Skeletal muscle tissue (tissue), 3 donors: ENCODE measurements at regions not wholly inside any gene's neighbourhood (a gene's known extent, or its start where the extent isn't known, plus 50 kb on each side); places are given as distances from the start of the nearest gene placed in this dataset.
"Not testable (repeated sequence)": the region's sequence is repeated elsewhere in the genome, so short reads cannot be mapped to it uniquely, and the experiment has no call there.

Experiments used
- H3K27ac ChIP-seq: one replicate; pipeline ENCODE4 v1.7.0; 2013; ENCODE audit warnings: mild to moderate bottlenecking, low read depth, low read length, inconsistent platforms
- H3K27me3 ChIP-seq, 3 donors: one replicate each; pipeline ENCODE4 v1.7.0; 2013; ENCODE audit warnings: low read length in 3 of 3; ENCODE audit not compliant: control insufficient read depth in 3 of 3, insufficient read depth in 3 of 3
- H3K36me3 ChIP-seq, 3 donors: one replicate each; pipeline ENCODE4 v1.7.0; 2013; ENCODE audit warnings: low read length in 3 of 3; ENCODE audit not compliant: control insufficient read depth in 3 of 3, insufficient read depth in 3 of 3
- H3K4me1 ChIP-seq, 3 donors: one replicate each; pipeline ENCODE4 v1.7.0; 2013; ENCODE audit warnings: low read length in 3 of 3, mild to moderate bottlenecking in 3 of 3; ENCODE audit not compliant: control insufficient read depth in 3 of 3, insufficient read depth in 3 of 3
- H3K4me3 ChIP-seq, 3 donors: one replicate each; pipeline ENCODE4 v1.7.0; 2013; ENCODE audit warnings: low read length in 3 of 3
- H3K9ac ChIP-seq, 3 donors: one replicate each; pipeline ENCODE4 v1.7.0; 2013; ENCODE audit warnings: low read length in 3 of 3, mild to moderate bottlenecking in 3 of 3, moderate library complexity in 2 of 3, low read depth in 1 of 3
- H3K9me3 ChIP-seq, 3 donors: one replicate each; pipeline ENCODE4 v1.7.0; 2013; ENCODE audit warnings: low read length in 3 of 3; ENCODE audit not compliant: control insufficient read depth in 3 of 3
- donor health status: Osteomylitis.

- no peaks in the 10 kb centered on the region for H3K9me3 ChIP-seq
- H3K4me1 ChIP-seq: peaks cover 0 to 7% (median 5%) of the 10 kb centered on the region in 3 donors
- no peak overlapping the region for H3K4me3 ChIP-seq
- no peak overlapping the region for H3K9ac ChIP-seq
- H3K27me3 ChIP-seq: no peaks in the 10 kb centered on the region
- no peaks in the 10 kb centered on the region for H3K36me3 ChIP-seq
- H3K27ac ChIP-seq: no peak overlapping the region
Measured at GRCh38 chr3:107218864-107219269, 158.4 kb upstream of the CCDC54 start.

GRCh38 chr3:107220538-107220937 lies 156.7 kb upstream of the CCDC54 start:
- H3K27me3 ChIP-seq: no peaks in the 10 kb centered on the region
- peaks cover 0 to 7% (median 5%) of the 10 kb centered on the region in 3 donors for H3K4me1 ChIP-seq
- H3K27ac ChIP-seq: no peak overlapping the region
- no peaks in the 10 kb centered on the region for H3K36me3 ChIP-seq
- no peak overlapping the region for H3K9ac ChIP-seq
- H3K4me3 ChIP-seq: no peak overlapping the region
- H3K9me3 ChIP-seq: no peaks in the 10 kb centered on the region

- Histone ChIP-seq H3K27ac (no peak overlapping the region), H3K9ac (no peak overlapping the region), H3K27me3 (no peaks in the 10 kb centered on the region)
Measured at GRCh38 chr3:107221856-107222255, 155.4 kb upstream of the CCDC54 start.

GRCh38 chr3:107222907-107223306 lies 154.3 kb upstream of the CCDC54 start:
- Histone ChIP-seq H3K4me3 (no peak overlapping the region), H3K36me3 (no peaks in the 10 kb centered on the region), H3K9me3 (no peaks in the 10 kb centered on the region), H3K9ac (no peak overlapping the region), H3K4me1 (no peaks in the 10 kb centered on the region), H3K27ac (no peak overlapping the region), H3K27me3 (no peaks in the 10 kb centered on the region)

More at GRCh38 chr3:107221856-107222255, 155.4 kb upstream of the CCDC54 start:
- H3K9me3 ChIP-seq: no peaks in the 10 kb centered on the region
- no peak overlapping the region for H3K4me3 ChIP-seq
- no peaks in the 10 kb centered on the region for H3K36me3 ChIP-seq
- H3K4me1 ChIP-seq: peaks cover 0 to 4% (median 3%) of the 10 kb centered on the region in 3 donors

GRCh38 chr3:107224026-107224596 lies 153.1 kb upstream of the CCDC54 start:
- no peaks in the 10 kb centered on the region for H3K36me3 ChIP-seq
- H3K27me3 ChIP-seq: no peaks in the 10 kb centered on the region
- no peaks in the 10 kb centered on the region for H3K9me3 ChIP-seq
- H3K4me1 ChIP-seq: no peaks in the 10 kb centered on the region
- no peak overlapping the region for H3K9ac ChIP-seq
- H3K27ac ChIP-seq: no peak overlapping the region
- H3K4me3 ChIP-seq: no peak overlapping the region

DNA sequence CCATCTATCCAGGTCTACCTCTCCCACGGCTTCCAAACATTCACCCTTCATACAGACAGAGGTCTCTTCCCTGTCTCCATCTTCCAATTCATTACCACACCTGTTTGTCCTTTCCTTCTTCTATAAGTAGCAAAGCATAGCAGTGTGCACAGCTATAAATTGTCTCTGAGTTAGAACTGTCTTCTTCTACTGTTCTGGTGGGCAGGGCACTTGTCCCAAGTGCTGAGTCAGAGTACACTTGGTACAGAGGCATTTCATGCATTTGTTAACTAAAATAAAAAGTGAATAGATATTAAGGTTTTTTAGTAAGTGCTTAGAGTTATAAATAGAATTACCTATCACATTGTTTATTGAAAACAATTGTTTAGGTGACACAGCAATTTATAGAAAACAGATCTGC lies 150.1 kb upstream of the CCDC54 start:
- Histone ChIP-seq H3K27ac (no peak overlapping the region), H3K4me1 (no peaks in the 10 kb centered on the region), H3K27me3 (no peaks in the 10 kb centered on the region), H3K9ac (no peak overlapping the region), H3K36me3 (no peaks in the 10 kb centered on the region), H3K4me3 (no peak overlapping the region), H3K9me3 (no peaks in the 10 kb centered on the region)

DNA sequence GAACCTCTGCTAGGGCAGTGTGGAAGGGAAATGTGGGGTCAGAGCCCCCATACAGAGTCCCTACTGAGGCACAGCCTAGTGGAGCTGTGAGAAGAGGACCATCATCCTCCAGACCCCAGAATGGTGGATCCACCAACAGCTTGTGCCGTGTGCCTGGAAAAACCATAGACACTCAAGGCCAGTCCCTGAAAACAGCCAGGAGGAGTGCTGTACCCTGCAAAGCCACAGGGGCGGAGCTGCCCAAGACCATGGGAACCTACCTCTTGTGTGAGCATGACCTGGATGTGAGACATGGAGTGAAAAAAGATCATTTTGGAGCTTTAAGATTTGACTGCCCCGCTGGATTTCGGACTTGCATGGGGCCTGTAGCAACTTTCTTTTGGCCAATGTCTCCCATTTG lies 143.4 kb upstream of the CCDC54 start:
- H3K9me3 ChIP-seq, H3K27me3 ChIP-seq, H3K36me3 ChIP-seq, H3K27ac ChIP-seq, H3K4me1 ChIP-seq, H3K4me3 ChIP-seq, H3K9ac ChIP-seq: not testable (repeated sequence)

GRCh38 chr3:107235193-107235927 lies 141.9 kb upstream of the CCDC54 start:
- H3K9me3 ChIP-seq: no peaks in the 10 kb centered on the region
- peak overlapping the region; percentile 71 to 77 (median 74) for H3K4me3 ChIP-seq
- H3K27me3 ChIP-seq: no peaks in the 10 kb centered on the region
- no peak overlapping the region for H3K27ac ChIP-seq
- peaks cover 2 to 6% (median 3%) of the 10 kb centered on the region in 3 donors for H3K4me1 ChIP-seq
- H3K9ac ChIP-seq: peak overlapping the region; percentile 42 to 81 (median 79)
- no peaks in the 10 kb centered on the region for H3K36me3 ChIP-seq

GRCh38 chr3:107235928-107236315 lies 141.3 kb upstream of the CCDC54 start:
- Histone ChIP-seq H3K36me3 (no peaks in the 10 kb centered on the region), H3K9me3 (no peaks in the 10 kb centered on the region), H3K27me3 (no peaks in the 10 kb centered on the region), H3K27ac (no peak overlapping the region), H3K4me1 (peaks cover 3 to 8% (median 6%) of the 10 kb centered on the region in 3 donors), H3K9ac (peak overlapping the region; percentile 42 to 81 (median 79)), H3K4me3 (peak overlapping the region; percentile 71 to 77 (median 74))

GRCh38 chr3:107236655-107237337 lies 140.4 kb upstream of the CCDC54 start:
- Histone ChIP-seq H3K4me1 (peaks cover 7 to 13% (median 11%) of the 10 kb centered on the region in 3 donors), H3K27ac (no peak overlapping the region), H3K4me3 (no peak overlapping the region), H3K36me3 (no peaks in the 10 kb centered on the region), H3K27me3 (no peaks in the 10 kb centered on the region), H3K9ac (peak overlapping the region in 1 of 3 donors; percentile 2), H3K9me3 (no peaks in the 10 kb centered on the region)
